K562 (cell line): ENCODE measurements at regions not wholly inside any gene's neighbourhood (a gene's known extent, or its start where the extent isn't known, plus 50 kb on each side); places are given as distances from the start of the nearest gene placed in this dataset.
"Not testable (repeated sequence)": the region's sequence is repeated elsewhere in the genome, so short reads cannot be mapped to it uniquely, and the experiment has no call there.

Source experiments
- ATAC-seq: fragments of 200-7000 bp; cut with Tn5 transposase; 3 replicates; pipeline ENCODE4 v1.9.1; 2020; ENCODE audit warnings: moderate library complexity
- BruUV-seq: library from RNA; stranded (reverse); fragments of 400-500 nt; replicated peaks from 2 replicates; lab custom pipeline; 2021; lab: Mats Ljungman, UMichigan
- CTCF ChIA-PET: fragments of 300-600 bp; formaldehyde crosslinking; extraction: SDS; loops from one replicate; lab custom pipeline; 2021; ENCODE audit warnings: low intra/inter-chr PET ratio; lab: Yijun Ruan, JAX
- POLR2A ChIA-PET: fragments of 300-600, 350-650 bp; sonication (Branson Sonifier 250); formaldehyde crosslinking; extraction: SDS; loops from one replicate; lab custom pipeline; 2021; ENCODE audit warnings: antibody characterized with exemption, inconsistent platforms; lab: Yijun Ruan, JAX
- DNase-seq, 4 experiments: peaks; one replicate each; pipeline versions ENCODE4 v3.0.0 to v3.0.0-alpha.2; 2011 to 2018; ENCODE audit warnings: low spot score in 3 of 4, mixed read lengths in 3 of 4; ENCODE audit errors: extremely low read depth in 1 of 4
- FAIRE-seq: peaks from 2 replicates; lab custom pipeline; 2011; peaks lifted over from hg19 to GRCh38; lab: Jason Lieb, UNC
- H2AFZ ChIP-seq: 2 replicates; pipeline ENCODE4 v1.6.0; 2011; ENCODE audit warnings: low read depth, low read length, control low read depth, inconsistent platforms
- H3K27ac ChIP-seq: fragments of 200-600 bp; 3 replicates; pipeline ENCODE4 v1.8.0; 2011; ENCODE audit warnings: low read depth, mild to moderate bottlenecking, control low read depth, inconsistent platforms, low read length, moderate library complexity, mixed read lengths; ENCODE audit errors: extremely low read depth
- H3K27me3 ChIP-seq, 2 experiments: fragments of 300-600 bp in 1 of 2; 2 replicates in 1 of 2; 3 replicates in 1 of 2; pipeline versions ENCODE4 v1.6.0 to v1.8.0; 2011; ENCODE audit warnings: inconsistent platforms in 2 of 2, low read length in 2 of 2, mild to moderate bottlenecking in 1 of 2, mixed read lengths in 1 of 2, moderate library complexity in 1 of 2; ENCODE audit not compliant: control insufficient read depth in 2 of 2, insufficient read depth in 2 of 2
- H3K36me3 ChIP-seq: fragments of 300-600 bp; 3 replicates; pipeline ENCODE4 v1.8.0; 2011; ENCODE audit warnings: mild to moderate bottlenecking, low read length, inconsistent platforms; ENCODE audit not compliant: control insufficient read depth, insufficient read depth
- H3K4me1 ChIP-seq, 2 experiments: fragments of 200-600 bp in 1 of 2; replicated peaks in 1 of 2; 2 replicates in 1 of 2; 3 replicates in 1 of 2; pipeline versions ENCODE4 v1.5.1 to v1.8.0; 2011; ENCODE audit warnings: inconsistent platforms in 2 of 2, low read length in 2 of 2, mild to moderate bottlenecking in 1 of 2, mixed read lengths in 1 of 2, moderate library complexity in 1 of 2; ENCODE audit not compliant: control insufficient read depth in 2 of 2, insufficient read depth in 2 of 2
- H3K4me2 ChIP-seq: 2 replicates; pipeline ENCODE4 v1.6.1; 2011; ENCODE audit warnings: low read length, control low read depth, inconsistent platforms, mixed read lengths; ENCODE audit not compliant: insufficient read depth
- H3K4me3 ChIP-seq: fragments of 200-600 bp; sonication (generic), shearing (Covaris generic); 2 replicates; pipeline ENCODE4 v1.5.1; 2016; ENCODE audit warnings: control low read depth, inconsistent platforms
- H3K79me2 ChIP-seq: fragments of 200-600 bp; 3 replicates; pipeline ENCODE4 v1.8.0; 2011; ENCODE audit warnings: low read length, inconsistent platforms; ENCODE audit not compliant: control insufficient read depth, insufficient read depth
- H3K9ac ChIP-seq, 2 experiments: 2 replicates each; pipeline versions ENCODE4 v1.6.0 to v1.6.1; 2011; ENCODE audit warnings: low read depth in 2 of 2, low read length in 2 of 2, control low read depth in 1 of 2, inconsistent platforms in 1 of 2, mild to moderate bottlenecking in 1 of 2, mixed read lengths in 1 of 2; ENCODE audit not compliant: insufficient read depth in 1 of 2
- H3K9me1 ChIP-seq: one replicate; pipeline ENCODE4 v1.6.0; 2011; ENCODE audit warnings: inconsistent platforms, mild to moderate bottlenecking, low read length, moderate library complexity; ENCODE audit not compliant: control insufficient read depth, insufficient read depth
- H3K9me3 ChIP-seq: replicated peaks from 2 replicates; pipeline ENCODE4 v1.5.1; 2011; ENCODE audit warnings: low read depth, low read length, inconsistent platforms; ENCODE audit not compliant: control insufficient read depth, insufficient read depth
- H4K20me1 ChIP-seq: replicated peaks from 2 replicates; pipeline ENCODE4 v1.6.1; 2011; ENCODE audit warnings: low read length, inconsistent platforms, mixed read lengths; ENCODE audit not compliant: control insufficient read depth, insufficient read depth
- WGBS: fragments of 100-300 bp; shearing (Covaris generic); methylation state at CpG from one replicate; pipeline ENCODE4 v1.1.6; 2016; ENCODE audit warnings: low coverage, mixed read lengths; ENCODE audit not compliant: insufficient coverage; ENCODE audit errors: missing lambda C conversion rate; 5-methylcytosine and 5-hydroxymethylcytosine counted together
- in situ Hi-C: fragments of 300-500 bp; cut with MboI; formaldehyde crosslinking; loops from 4 replicates; pipeline ENCODE4 v1.15.0; 2018; ENCODE audit warnings: inconsistent platforms, mixed read lengths
- intact Hi-C: fragments of 100-400 bp; cut with micrococcal nuclease; formaldehyde crosslinking; loops from 2 replicates; pipeline ENCODE4 v1.14.2; 2022

DNA sequence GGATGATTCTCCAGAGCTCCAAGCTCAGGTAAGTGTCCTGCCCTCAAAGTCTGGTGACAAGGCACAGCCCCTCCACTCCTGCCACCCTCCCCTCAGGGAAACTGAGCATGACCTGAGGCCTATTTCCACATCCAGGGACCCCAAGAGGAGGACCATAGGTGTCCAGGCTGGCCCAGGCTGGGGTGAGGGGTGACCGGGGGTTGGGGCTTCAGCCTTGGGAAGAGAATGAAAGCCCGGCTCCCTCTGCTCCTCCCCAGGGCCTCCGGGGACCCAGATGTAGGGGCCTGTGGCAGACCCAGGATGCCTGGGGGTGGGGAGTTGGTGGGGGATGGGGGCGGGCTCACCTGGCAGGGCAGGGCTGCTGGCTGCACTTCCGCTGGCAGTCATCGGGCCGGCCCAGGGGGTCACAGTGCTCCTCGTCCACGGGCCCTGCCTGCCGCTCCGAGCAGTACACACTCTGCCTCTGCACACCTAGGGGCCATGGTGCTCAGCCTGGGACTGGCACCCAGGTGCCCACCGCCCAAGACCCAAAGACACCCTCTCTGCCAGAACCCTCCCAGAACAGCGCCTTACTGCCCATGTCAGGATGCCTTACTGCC is 116.5 kb upstream of the AKAP13 start:
- H3K4me1 ChIP-seq, DNase-seq, BruUV-seq, H3K9me3 ChIP-seq, H3K27me3 ChIP-seq, H3K9ac ChIP-seq, H4K20me1 ChIP-seq, H3K36me3 ChIP-seq, intact Hi-C loops, H3K4me3 ChIP-seq, H3K4me2 ChIP-seq, H3K9me1 ChIP-seq, CTCF ChIA-PET, H3K79me2 ChIP-seq, H2AFZ ChIP-seq, FAIRE-seq, POLR2A ChIA-PET, H3K27ac ChIP-seq, in situ Hi-C loops, ATAC-seq: not testable (repeated sequence)
- WGBS = 0% methylated on average over 2 of the region's 13 CpGs

GRCh38 chr15:85264614-85265190 is 115.7 kb upstream of the AKAP13 start:
- H3K9ac ChIP-seq, H3K9me3 ChIP-seq, H4K20me1 ChIP-seq, intact Hi-C loops, H3K4me2 ChIP-seq, H3K4me1 ChIP-seq, BruUV-seq, H2AFZ ChIP-seq, ATAC-seq, H3K4me3 ChIP-seq, H3K79me2 ChIP-seq, H3K27me3 ChIP-seq, H3K9me1 ChIP-seq, H3K27ac ChIP-seq, H3K36me3 ChIP-seq, FAIRE-seq, CTCF ChIA-PET, DNase-seq, in situ Hi-C loops, POLR2A ChIA-PET: not testable (repeated sequence)
- WGBS = 7% methylated on average over 9 of the region's 14 CpGs

DNA sequence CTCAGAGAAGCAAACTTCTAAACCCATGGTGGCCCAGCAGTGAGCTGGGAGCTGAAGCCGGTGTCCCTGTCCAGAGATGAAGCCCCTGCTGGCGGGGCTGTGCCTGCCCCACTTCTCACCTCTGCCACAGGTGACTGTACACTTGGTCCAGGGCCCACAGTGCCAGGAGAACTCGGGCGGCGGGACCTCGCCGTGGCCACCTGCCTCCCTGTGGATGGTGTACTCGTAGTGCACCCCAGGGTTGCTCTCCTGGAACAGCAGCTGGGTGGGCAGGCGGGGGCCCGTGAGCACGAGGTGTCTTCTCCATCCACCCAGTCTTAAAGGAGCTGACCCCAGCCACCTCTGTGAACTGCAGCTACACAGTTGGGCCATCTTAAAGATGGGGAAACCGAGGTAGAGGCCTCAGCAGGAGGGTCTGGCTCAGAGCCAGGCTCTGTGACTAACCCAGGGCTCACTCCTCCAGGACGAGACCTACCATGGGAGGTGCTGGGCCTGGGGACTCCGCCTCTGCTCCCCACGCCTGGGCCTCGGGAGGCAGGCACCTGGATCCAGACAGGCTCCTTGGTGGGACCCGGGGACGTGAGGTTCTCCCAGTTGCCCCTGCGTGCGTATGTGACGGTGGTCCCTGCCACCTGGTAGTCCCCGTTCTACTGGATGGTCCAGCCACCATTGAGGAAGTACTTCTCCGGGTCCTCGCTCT is 113.1 kb upstream of the AKAP13 start:
- H3K9ac ChIP-seq, H3K79me2 ChIP-seq, H3K36me3 ChIP-seq, H3K9me1 ChIP-seq, H3K27ac ChIP-seq, CTCF ChIA-PET, H3K4me1 ChIP-seq, H3K4me3 ChIP-seq, H3K4me2 ChIP-seq, H3K9me3 ChIP-seq, H4K20me1 ChIP-seq, H2AFZ ChIP-seq, H3K27me3 ChIP-seq, POLR2A ChIA-PET, BruUV-seq, intact Hi-C loops, DNase-seq, FAIRE-seq, in situ Hi-C loops: not testable (repeated sequence)
- WGBS = 0% methylated on average over 7 of the region's 24 CpGs
- peak; percentile 38 for ATAC-seq
